ENCODE measurements at regions not wholly inside any gene's neighbourhood (a gene's known extent, or its start where the extent isn't known, plus 50 kb on each side); places are given as distances from the start of the nearest gene placed in this dataset.
"Not testable (repeated sequence)": the region's sequence is repeated elsewhere in the genome, so short reads cannot be mapped to it uniquely, and the experiment has no call there.

GRCh38 chrX:2640436-2641150 is 50.5 kb upstream of the CD99 start:
- no peak for DNase-seq

DNA sequence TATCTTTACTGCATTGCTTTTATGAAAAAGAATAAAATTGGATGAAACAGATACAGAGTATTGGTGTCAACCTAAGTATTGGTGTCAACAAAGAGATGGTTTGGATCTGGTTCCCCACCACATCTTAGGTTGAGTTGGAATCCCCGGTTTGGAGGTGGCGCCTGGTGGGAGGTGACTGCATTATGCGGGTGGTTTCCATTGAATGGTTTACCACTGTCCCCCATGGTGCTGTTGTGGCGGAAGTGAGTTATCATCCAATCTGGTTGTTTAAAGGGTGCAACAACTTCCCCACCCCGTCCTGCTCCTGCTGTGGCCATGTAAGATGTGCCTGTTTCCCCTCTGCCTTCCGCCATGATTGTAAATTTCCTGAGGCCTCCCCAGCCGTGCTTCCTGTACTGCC is 52.8 kb upstream of the CD99 start:
- no peak for DNase-seq

DNA sequence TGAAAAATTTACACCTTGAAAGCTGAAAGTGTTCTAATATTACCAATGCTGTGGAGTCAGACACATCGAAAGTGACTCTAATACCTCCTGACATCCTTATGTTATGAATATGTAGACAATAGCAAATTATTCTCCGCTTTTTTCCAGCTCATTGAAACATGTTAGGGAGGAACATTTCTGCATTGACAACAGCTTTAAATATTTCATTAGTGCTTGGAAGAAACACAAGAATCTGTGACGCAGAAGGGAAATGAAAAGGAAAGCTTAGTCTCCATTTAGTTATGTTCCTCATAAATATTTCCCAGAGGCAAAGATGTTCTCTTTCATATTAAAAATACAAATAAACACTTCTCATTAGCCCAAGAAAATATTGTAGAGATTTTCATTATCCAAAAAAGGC is 55.8 kb upstream of the CD99 start:
- DNase-seq = no peak

DNA sequence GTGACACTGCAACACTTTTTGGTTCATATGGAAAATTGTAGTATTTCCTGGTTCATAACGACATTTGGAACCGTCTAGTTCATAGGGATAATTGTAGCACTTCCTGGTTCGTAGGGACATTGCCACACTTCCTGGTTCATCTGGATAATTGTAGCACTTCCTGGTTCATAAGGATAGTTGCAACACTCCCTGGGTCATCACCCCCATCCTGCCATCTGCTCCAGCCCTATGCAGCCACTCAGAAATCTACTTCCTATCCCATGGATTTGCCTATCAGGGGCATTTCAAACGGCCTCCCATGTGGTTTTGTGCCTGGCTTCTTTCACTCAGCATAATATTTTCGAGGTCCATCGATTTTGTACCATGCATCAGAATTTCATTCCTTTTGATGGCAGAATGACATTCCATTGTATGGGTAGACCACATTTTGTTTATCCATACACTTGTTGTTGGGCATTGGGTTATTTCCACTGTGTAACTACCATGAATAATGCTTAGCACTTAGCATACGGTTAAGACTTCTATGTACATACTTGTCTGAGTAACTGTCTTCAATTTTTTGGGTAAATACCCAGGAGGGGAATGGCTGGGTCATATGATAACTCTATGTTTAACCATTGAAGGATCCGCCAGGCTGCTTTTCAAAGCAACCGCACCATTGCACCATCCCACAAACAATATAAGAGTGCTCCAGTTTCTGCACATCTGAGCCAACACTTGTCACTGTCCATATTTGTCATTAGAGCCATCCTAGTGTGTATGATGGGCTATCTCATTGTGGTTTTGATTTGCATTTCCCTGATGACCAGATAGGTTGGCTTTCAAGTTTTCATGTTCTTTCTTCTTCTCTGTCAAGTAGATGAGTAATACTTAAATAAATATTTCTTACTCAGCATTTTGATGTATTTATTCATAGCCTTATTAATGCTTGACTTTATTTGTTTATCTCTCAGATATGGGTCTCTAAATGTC is 58.3 kb upstream of the CD99 start:
- DNase-seq = no peak

GRCh38 chrX:2631743-2632532 is 59.2 kb upstream of the CD99 start:
- DNase-seq = no peak

DNA sequence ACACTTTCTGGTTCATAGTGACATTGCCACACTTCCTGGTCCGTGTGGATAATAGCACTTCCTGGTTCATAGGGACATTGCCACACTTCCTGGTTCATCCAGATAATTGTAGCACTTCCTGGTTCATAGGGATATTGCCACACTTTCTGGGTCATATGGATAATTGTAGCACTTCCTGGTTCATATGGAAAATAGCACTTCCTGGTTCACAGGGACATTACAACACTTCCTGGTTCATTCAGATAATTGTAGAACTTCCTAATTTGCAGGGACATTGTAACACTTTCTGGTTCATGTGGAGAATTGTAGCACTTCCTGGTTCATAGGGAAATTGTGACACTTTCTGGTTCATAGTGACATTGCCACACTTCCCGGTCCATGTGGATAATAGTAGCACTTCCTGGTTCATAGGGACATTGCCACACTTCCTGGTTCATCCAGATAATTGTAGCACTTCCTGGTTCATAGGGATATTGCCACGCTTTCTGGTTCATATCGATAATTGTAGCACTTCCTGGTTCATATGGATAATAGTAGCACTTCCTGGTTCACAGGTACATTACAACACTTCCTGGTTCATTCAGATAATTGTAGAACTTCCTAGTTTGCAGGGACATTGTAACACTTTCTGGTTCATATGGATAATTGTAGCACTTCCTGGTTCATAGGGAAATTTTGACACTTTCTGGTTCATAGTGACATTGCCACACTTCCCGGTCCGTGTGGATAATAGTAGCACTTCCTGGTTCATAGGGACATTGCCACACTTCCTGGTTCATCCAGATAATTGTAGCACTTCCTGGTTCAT is 60.0 kb upstream of the CD99 start:
- not testable (repeated sequence) for DNase-seq

DNA sequence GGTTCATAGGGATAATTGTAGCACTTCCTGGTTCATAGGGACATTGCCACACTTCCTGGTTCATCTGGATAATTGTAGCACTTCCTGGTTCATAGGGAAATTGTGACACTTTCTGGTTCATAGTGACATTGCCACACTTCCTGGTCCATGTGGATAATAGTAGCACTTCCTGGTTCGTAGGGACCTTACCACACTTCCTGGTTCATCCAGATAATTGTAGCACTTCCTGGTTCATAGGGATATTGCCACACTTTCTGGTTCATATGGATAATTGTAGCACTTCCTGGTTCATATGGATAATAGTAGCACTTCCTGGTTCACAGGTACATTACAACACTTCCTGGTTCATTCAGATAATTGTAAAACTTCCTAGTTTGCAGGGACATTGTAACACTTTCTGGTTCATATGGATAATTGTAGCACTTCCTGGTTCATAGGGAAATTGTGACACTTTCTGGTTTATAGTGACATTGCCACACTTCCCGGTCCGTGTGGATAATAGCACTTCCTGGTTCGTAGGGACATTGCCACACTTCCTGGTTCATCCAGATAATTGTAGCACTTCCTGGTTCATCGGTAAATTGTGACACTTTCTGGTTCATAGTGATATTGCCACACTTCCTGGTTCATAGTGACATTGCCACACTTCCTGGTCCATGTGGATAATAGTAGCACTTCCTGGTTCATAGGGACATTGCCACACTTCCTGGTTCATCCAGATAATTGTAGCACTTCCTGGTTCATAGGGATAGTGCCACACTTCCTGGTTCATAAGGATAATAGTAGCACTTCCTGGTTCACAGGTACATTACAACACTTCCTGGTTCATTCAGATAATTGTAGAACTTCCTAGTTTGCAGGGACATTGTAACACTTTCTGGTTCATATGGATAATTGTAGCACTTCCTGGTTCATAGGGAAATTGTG is 60.8 kb upstream of the CD99 start:
- not testable (repeated sequence) for DNase-seq

GRCh38 chrX:2629316-2630007 is 61.6 kb upstream of the CD99 start:
- DNase-seq = no peak

DNA sequence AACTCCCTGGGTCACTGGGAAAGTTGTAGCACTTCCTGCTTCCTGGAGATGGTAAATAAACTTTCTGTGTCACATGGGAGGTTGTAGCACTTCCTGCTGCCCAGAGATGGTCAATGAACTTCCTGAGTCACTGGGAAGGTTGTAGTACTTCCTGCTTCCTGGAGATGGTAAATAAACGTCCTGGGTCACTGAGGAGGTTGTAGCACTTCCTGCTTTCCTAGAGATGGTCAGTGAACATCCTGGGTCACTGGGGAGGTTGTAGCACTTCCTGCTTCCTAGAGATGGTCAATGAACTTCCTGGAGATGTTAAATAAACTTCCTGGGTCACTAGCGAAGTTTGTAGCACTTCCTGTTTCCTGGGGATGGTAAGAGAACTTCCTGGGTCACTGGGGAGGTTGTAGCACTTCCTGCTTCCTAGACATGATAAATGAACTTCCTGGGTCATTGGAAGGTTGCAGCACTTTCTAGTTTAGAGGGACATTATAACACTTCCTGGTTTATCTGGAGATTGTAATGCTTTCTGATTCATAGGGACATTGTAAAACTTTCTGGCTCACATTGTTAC is 62.3 kb upstream of the CD99 start:
- DNase-seq = no peak

GRCh38 chrX:2627272-2627867 is 63.7 kb upstream of the CD99 start:
- peak; percentile 27 for DNase-seq

GRCh38 chrX:2626750-2627149 is 64.3 kb upstream of the CD99 start:
- DNase-seq = no peak

DNA sequence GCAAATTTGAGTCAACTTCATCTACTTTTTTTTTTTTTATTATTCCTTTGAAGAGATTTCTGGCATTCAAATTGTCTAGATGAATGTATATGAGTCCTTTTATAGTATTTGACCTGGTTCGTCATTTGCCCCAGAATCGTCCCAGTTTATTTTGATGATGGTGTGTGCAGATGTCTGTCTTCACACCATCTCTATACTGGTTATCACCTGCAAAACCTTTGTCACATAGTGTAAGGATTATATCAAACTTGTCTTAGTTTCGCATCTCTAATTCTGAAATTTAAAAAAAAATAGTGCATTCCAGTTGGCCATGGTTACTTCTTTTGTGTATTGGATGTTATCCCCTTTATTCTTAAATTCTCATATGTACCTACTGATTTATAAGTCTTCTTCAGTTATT is 70.5 kb upstream of the CD99 start:
- DNase-seq = no peak

DNA sequence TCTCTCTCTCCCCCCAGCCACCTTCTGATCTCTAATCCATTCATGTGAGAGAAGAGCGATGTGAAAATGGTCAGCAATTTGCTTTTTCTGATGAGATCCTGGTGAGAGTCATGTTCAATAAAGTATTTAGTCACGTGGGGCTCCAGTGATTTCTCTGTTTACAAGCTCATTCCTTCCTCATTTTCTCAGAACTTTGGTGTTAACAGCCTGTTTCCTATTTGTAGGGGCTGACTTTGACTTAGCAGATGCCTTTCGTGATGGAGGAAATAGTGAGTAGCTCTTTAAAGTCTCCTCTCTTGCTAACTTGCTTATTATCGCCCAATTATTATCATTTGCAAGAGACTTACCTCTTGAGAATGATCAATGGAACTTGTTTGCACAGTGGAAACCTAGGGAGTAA is 72.6 kb upstream of the CD99 start:
- no peak for DNase-seq

DNA sequence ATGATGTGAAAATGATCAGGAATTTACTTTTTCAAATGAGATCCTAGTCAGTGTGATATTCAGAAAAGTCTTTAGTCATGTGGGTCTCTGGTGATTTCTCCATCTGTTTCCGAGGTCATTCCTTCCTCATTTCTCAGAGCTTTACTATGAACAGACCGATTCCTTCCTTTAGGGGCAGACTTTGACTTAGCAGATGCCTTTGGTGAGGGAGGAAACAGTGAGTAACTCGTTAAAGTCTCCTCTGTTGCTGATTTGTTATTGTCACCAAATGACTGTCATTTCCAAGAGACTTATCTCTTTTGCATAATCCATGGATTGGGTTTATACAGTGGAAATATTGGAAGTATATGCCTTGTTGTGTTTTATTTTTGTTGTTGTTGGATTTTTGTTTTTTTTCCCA is 76.2 kb upstream of the CD99 start:
- no peak for DNase-seq

GRCh38 chrX:2610246-2611170 is 80.6 kb upstream of the CD99 start:
- DNase-seq = no peak

GRCh38 chrX:2609431-2610238 is 81.5 kb upstream of the CD99 start:
- no peak for DNase-seq

GRCh38 chrX:2608638-2609430 is 82.3 kb upstream of the CD99 start:
- peak; percentile 78 for DNase-seq
